Neural cell (in vitro differentiated cells): ENCODE measurements at regions not wholly inside any gene's neighbourhood (a gene's known extent, or its start where the extent isn't known, plus 50 kb on each side); places are given as distances from the start of the nearest gene placed in this dataset.

Experiments
- H2AFZ ChIP-seq: fragments of 200-600, 300-800 bp; sonication (generic), shearing (Covaris generic); 2 replicates; pipeline ENCODE4 v1.6.0; 2014; ENCODE audit warnings: low read depth, mild to moderate bottlenecking, antibody characterized with exemption, low read length, moderate library complexity
- H3F3A ChIP-seq: fragments of 200-600 bp; shearing (Covaris generic); 2 replicates; pipeline ENCODE4 v1.6.1; 2016; ENCODE audit warnings: mild to moderate bottlenecking, moderate library complexity, mixed read lengths, antibody characterized with exemption, low read length; ENCODE audit not compliant: insufficient read depth, poor library complexity, severe bottlenecking
- H3K27ac ChIP-seq: fragments of 200-600, 300-800 bp; sonication (generic), shearing (Covaris generic); 2 replicates; pipeline ENCODE4 v1.5.1; 2014; ENCODE audit warnings: mild to moderate bottlenecking, low read length, moderate library complexity
- H3K27me3 ChIP-seq: fragments of 300-800, 200-600 bp; sonication (generic), shearing (Covaris generic); 2 replicates; pipeline ENCODE4 v1.6.0; 2014; ENCODE audit warnings: mild to moderate bottlenecking, low read depth, low read length, moderate library complexity; ENCODE audit not compliant: insufficient read depth
- H3K36me3 ChIP-seq: fragments of 300-800, 200-600 bp; sonication (generic), shearing (Covaris generic); 2 replicates; pipeline ENCODE4 v1.5.1; 2014; ENCODE audit warnings: mild to moderate bottlenecking, antibody characterized with exemption, low read length, moderate library complexity; ENCODE audit not compliant: insufficient read depth
- H3K4me2 ChIP-seq: fragments of 300-800, 200-600 bp; sonication (generic), shearing (Covaris generic); 2 replicates; pipeline ENCODE4 v1.6.0; 2014; ENCODE audit warnings: mild to moderate bottlenecking, low read length
- H3K4me3 ChIP-seq: fragments of 300-800, 200-600 bp; sonication (generic), shearing (Covaris generic); 2 replicates; pipeline ENCODE4 v1.5.1; 2014; ENCODE audit warnings: mild to moderate bottlenecking, low read length, moderate library complexity
- H3K79me2 ChIP-seq: fragments of 200-600 bp; shearing (Covaris generic); replicated peaks from 2 replicates; pipeline ENCODE4 v1.6.0; 2014; ENCODE audit warnings: mild to moderate bottlenecking, low read length, moderate library complexity; ENCODE audit not compliant: insufficient read depth
- H3K9ac ChIP-seq: fragments of 300-800, 200-600 bp; sonication (generic), shearing (Covaris generic); 2 replicates; pipeline ENCODE4 v1.6.1; 2016; ENCODE audit warnings: mild to moderate bottlenecking, low read length, mixed read lengths
- H3K9me2 ChIP-seq: fragments of 200-600 bp; shearing (Covaris generic); 2 replicates; pipeline ENCODE4 v1.6.1; 2016; ENCODE audit warnings: mild to moderate bottlenecking, low read length, mixed read lengths; ENCODE audit not compliant: insufficient read depth
- H3K9me3 ChIP-seq: fragments of 200-600, 300-800 bp; sonication (generic), shearing (Covaris generic); 2 replicates; pipeline ENCODE4 v1.6.1; 2016; ENCODE audit warnings: mild to moderate bottlenecking, mixed run types, low read length, moderate library complexity, mixed read lengths
- H4K20me1 ChIP-seq: fragments of 200-600 bp; shearing (Covaris generic); 2 replicates; pipeline ENCODE4 v1.6.1; 2016; ENCODE audit warnings: mild to moderate bottlenecking, mixed run types; ENCODE audit not compliant: insufficient read depth
- EP300 ChIP-seq: fragments of 450-650 bp; conservative IDR thresholded peaks from 2 replicates; pipeline ENCODE4 v1.6.1; 2014; ENCODE audit warnings: antibody characterized with exemption, mild to moderate bottlenecking, moderate library complexity; ENCODE audit not compliant: poor library complexity, severe bottlenecking
- EZH2 ChIP-seq: fragments of 200-600, 300-800 bp; shearing (Covaris generic), sonication (generic); IDR thresholded peaks from 2 replicates; pipeline ENCODE4 v1.6.1; 2014; ENCODE audit warnings: antibody characterized with exemption, low read length, borderline replicate concordance, mild to moderate bottlenecking; ENCODE audit not compliant: insufficient read depth, poor library complexity, severe bottlenecking
- MXI1 ChIP-seq: fragments of 450-650 bp; conservative IDR thresholded peaks from 2 replicates; pipeline ENCODE4 v1.6.1; 2014; ENCODE audit warnings: antibody characterized with exemption, mild to moderate bottlenecking; ENCODE audit not compliant: poor library complexity, severe bottlenecking
- POLR2AphosphoS5 ChIP-seq: IDR thresholded peaks from 2 replicates; pipeline ENCODE4 v1.6.1; 2012
- RAD21 ChIP-seq: fragments of 450-650 bp; conservative IDR thresholded peaks from 2 replicates; pipeline ENCODE4 v1.6.1; 2014; ENCODE audit warnings: antibody characterized with exemption, mild to moderate bottlenecking, moderate library complexity
- REST ChIP-seq: IDR thresholded peaks from 2 replicates; pipeline ENCODE4 v1.6.1; 2012; ENCODE audit warnings: borderline replicate concordance
- SMC3 ChIP-seq: fragments of 450-650 bp; conservative IDR thresholded peaks from 2 replicates; pipeline ENCODE4 v1.6.1; 2014; ENCODE audit warnings: antibody characterized with exemption, mild to moderate bottlenecking, moderate library complexity; ENCODE audit not compliant: poor library complexity
- TAF1 ChIP-seq: IDR thresholded peaks from 2 replicates; pipeline ENCODE4 v1.6.1; 2012; ENCODE audit warnings: low read depth
- TF ChIP-seq, protein P1 (sequence below): fragments of 450-650 bp; IDR thresholded peaks from 2 replicates; pipeline ENCODE4 v1.5.1; 2014; ENCODE audit warnings: antibody characterized with exemption, mild to moderate bottlenecking, moderate library complexity; ENCODE audit not compliant: poor library complexity, severe bottlenecking

- Histone ChIP-seq H4K20me1 (no peaks in the 10 kb centered on the region), H3K27ac (peak overlapping the region; percentile 56), H3K79me2 (no peaks in the 10 kb centered on the region), H3K4me2 (no peak overlapping the region), H3K9ac (peak overlapping the region; percentile 39), H3K9me3 (no peaks in the 10 kb centered on the region), H3K9me2 (no peaks in the 10 kb centered on the region), H3F3A (no peaks in the 10 kb centered on the region), H3K36me3 (no peaks in the 10 kb centered on the region), H2AFZ (no peak overlapping the region), H3K4me3 (no peak overlapping the region), H3K27me3 (no peaks in the 10 kb centered on the region)
- TF ChIP-seq, protein P1, sequence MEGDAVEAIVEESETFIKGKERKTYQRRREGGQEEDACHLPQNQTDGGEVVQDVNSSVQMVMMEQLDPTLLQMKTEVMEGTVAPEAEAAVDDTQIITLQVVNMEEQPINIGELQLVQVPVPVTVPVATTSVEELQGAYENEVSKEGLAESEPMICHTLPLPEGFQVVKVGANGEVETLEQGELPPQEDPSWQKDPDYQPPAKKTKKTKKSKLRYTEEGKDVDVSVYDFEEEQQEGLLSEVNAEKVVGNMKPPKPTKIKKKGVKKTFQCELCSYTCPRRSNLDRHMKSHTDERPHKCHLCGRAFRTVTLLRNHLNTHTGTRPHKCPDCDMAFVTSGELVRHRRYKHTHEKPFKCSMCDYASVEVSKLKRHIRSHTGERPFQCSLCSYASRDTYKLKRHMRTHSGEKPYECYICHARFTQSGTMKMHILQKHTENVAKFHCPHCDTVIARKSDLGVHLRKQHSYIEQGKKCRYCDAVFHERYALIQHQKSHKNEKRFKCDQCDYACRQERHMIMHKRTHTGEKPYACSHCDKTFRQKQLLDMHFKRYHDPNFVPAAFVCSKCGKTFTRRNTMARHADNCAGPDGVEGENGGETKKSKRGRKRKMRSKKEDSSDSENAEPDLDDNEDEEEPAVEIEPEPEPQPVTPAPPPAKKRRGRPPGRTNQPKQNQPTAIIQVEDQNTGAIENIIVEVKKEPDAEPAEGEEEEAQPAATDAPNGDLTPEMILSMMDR = no peak
- no peak for TF ChIP-seq SMC3
- TF ChIP-seq TAF1 = no peak
- TF ChIP-seq REST = no peak
- no peak for TF ChIP-seq EP300
- TF ChIP-seq RAD21 = no peak
- TF ChIP-seq EZH2 = no peak
- TF ChIP-seq MXI1 = no peak
- TF ChIP-seq POLR2AphosphoS5 = no peak
Measured at GRCh38 chrX:137999552-137999951, 433.6 kb downstream of the ZIC3 start.

DNA sequence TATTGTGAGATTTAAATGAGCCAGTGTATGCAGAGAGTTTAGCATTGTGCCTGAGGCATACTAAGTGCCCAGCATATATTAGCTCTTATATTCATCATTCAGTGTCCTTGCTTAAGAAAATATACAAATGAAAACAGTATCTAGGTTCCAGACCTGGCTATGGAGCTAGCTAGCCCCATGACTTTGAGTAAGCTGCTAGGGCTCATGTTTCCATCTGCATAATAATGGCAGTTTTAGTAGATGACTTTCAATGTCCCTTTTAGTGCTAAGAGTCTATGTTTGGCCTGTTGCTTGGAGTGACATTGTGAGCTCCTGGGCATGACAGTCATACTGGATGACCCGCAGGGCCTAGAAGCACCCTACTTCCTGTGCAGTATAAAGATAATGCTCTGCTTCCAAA, 435.3 kb downstream of the ZIC3 start:
- no peak for TF ChIP-seq EZH2
- TF ChIP-seq TAF1 = no peak
- no peak for TF ChIP-seq MXI1
- no peak for TF ChIP-seq POLR2AphosphoS5
- TF ChIP-seq, protein P1 = no peak
- TF ChIP-seq RAD21 = no peak
- no peak for TF ChIP-seq SMC3
- no peak for TF ChIP-seq REST
- H3K9ac ChIP-seq = no peak overlapping the region
- H3K4me3 ChIP-seq = no peak overlapping the region
- H3K9me2 ChIP-seq = no peaks in the 10 kb centered on the region
- H3K4me2 ChIP-seq = no peak overlapping the region
- H3K27ac ChIP-seq = no peak overlapping the region
- no peaks in the 10 kb centered on the region for H3K79me2 ChIP-seq
- no peaks in the 10 kb centered on the region for H3F3A ChIP-seq
- H2AFZ ChIP-seq = no peak overlapping the region
- H4K20me1 ChIP-seq = no peaks in the 10 kb centered on the region
- no peaks in the 10 kb centered on the region for H3K9me3 ChIP-seq
- H3K36me3 ChIP-seq = no peaks in the 10 kb centered on the region
- no peaks in the 10 kb centered on the region for H3K27me3 ChIP-seq
